KMS-11 (cell line): ENCODE measurements at regions not wholly inside any gene's neighbourhood (a gene's known extent, or its start where the extent isn't known, plus 50 kb on each side); places are given as distances from the start of the nearest gene placed in this dataset.

ENCODE experiments used
- H2AFZ ChIP-seq: fragments of 200-600 bp; sonication (generic); 2 replicates; pipeline ENCODE4 v1.6.1; 2016; ENCODE audit warnings: antibody characterized with exemption, mixed run types, low read depth
- H3K27ac ChIP-seq: fragments of 200-600 bp; sonication (generic); 2 replicates; pipeline ENCODE4 v1.6.1; 2016; ENCODE audit warnings: mild to moderate bottlenecking, mixed run types
- H3K27me3 ChIP-seq: fragments of 200-600 bp; sonication (generic); 2 replicates; pipeline ENCODE4 v1.6.1; 2017; ENCODE audit warnings: mild to moderate bottlenecking, low read depth, mixed run types, moderate library complexity; ENCODE audit not compliant: insufficient read depth
- H3K36me3 ChIP-seq: fragments of 200-600 bp; sonication (generic); 2 replicates; pipeline ENCODE4 v1.6.1; 2017; ENCODE audit warnings: mild to moderate bottlenecking, mixed run types; ENCODE audit not compliant: insufficient read depth
- H3K4me1 ChIP-seq: fragments of 200-600 bp; sonication (generic); 2 replicates; pipeline ENCODE4 v1.6.1; 2016; ENCODE audit warnings: mild to moderate bottlenecking, low read depth, mixed run types; ENCODE audit not compliant: poor library complexity, severe bottlenecking
- H3K4me2 ChIP-seq: fragments of 200-600 bp; sonication (generic); 2 replicates; pipeline ENCODE4 v1.7.0; 2016; ENCODE audit warnings: mild to moderate bottlenecking, mixed run types
- H3K4me3 ChIP-seq: fragments of 200-600 bp; sonication (generic); IDR thresholded peaks from 2 replicates; pipeline ENCODE4 v1.6.1; 2017; ENCODE audit warnings: low read depth, low read length, mixed read lengths; ENCODE audit not compliant: insufficient read depth
- H3K79me2 ChIP-seq: fragments of 200-600 bp; sonication (generic); 2 replicates; pipeline ENCODE4 v1.6.1; 2016; ENCODE audit warnings: low read depth, mixed run types; ENCODE audit not compliant: insufficient read depth
- H3K9ac ChIP-seq: fragments of 200-600 bp; sonication (generic); 2 replicates; pipeline ENCODE4 v1.6.1; 2016; ENCODE audit warnings: mild to moderate bottlenecking, mixed run types
- H4K20me1 ChIP-seq: fragments of 200-600 bp; sonication (generic); 2 replicates; pipeline ENCODE4 v1.6.1; 2016; ENCODE audit warnings: mild to moderate bottlenecking, mixed run types; ENCODE audit not compliant: insufficient read depth
- CTCF ChIP-seq: fragments of 200-600 bp; sonication (generic); conservative IDR thresholded peaks from 2 replicates; pipeline ENCODE4 v1.6.1; 2017; ENCODE audit warnings: low read depth, mild to moderate bottlenecking, antibody characterized with exemption, low read length, moderate library complexity, mixed read lengths

- Histone ChIP-seq H3K27ac (no peak overlapping the region), H3K4me2 (no peak overlapping the region), H3K9ac (no peak overlapping the region), H3K4me3 (no peak overlapping the region), H3K79me2 (no peaks in the 10 kb centered on the region), H4K20me1 (no peaks in the 10 kb centered on the region), H3K27me3 (no peaks in the 10 kb centered on the region), H3K4me1 (no peaks in the 10 kb centered on the region), H3K36me3 (no peaks in the 10 kb centered on the region), H2AFZ (no peak overlapping the region)
- no peak for TF ChIP-seq CTCF
Observed at GRCh38 chr5:68126886-68127285, 88.7 kb upstream of the PIK3R1 start.

- H3K4me2 ChIP-seq, result no peak overlapping the region
- H3K4me3 ChIP-seq, result no peak overlapping the region
- no peak overlapping the region for H2AFZ ChIP-seq
- no peaks in the 10 kb centered on the region for H3K79me2 ChIP-seq
- H4K20me1 ChIP-seq, result no peaks in the 10 kb centered on the region
- no peak overlapping the region for H3K9ac ChIP-seq
- H3K4me1 ChIP-seq, result no peaks in the 10 kb centered on the region
- H3K27ac ChIP-seq, result no peak overlapping the region
- no peaks in the 10 kb centered on the region for H3K36me3 ChIP-seq
- no peaks in the 10 kb centered on the region for H3K27me3 ChIP-seq
- TF ChIP-seq CTCF, result no peak
Observed at GRCh38 chr5:68122439-68123328, 92.9 kb upstream of the PIK3R1 start.

- Histone ChIP-seq H4K20me1 (no peaks in the 10 kb centered on the region), H3K9ac (no peak overlapping the region), H3K27ac (no peak overlapping the region), H3K27me3 (no peaks in the 10 kb centered on the region), H3K4me1 (no peaks in the 10 kb centered on the region), H2AFZ (no peak overlapping the region), H3K79me2 (no peaks in the 10 kb centered on the region), H3K4me2 (no peak overlapping the region), H3K36me3 (no peaks in the 10 kb centered on the region), H3K4me3 (no peak overlapping the region)
- no peak for TF ChIP-seq CTCF
Observed at GRCh38 chr5:68116868-68117411, 98.6 kb upstream of the PIK3R1 start.

- Histone ChIP-seq H3K27ac (no peak overlapping the region), H3K27me3 (no peaks in the 10 kb centered on the region), H3K4me1 (no peaks in the 10 kb centered on the region), H3K36me3 (no peaks in the 10 kb centered on the region), H4K20me1 (no peaks in the 10 kb centered on the region), H3K9ac (no peak overlapping the region), H3K4me3 (no peak overlapping the region), H3K4me2 (no peak overlapping the region), H3K79me2 (no peaks in the 10 kb centered on the region), H2AFZ (no peak overlapping the region)
- no peak for TF ChIP-seq CTCF
Observed at GRCh38 chr5:68116408-68116807, 99.1 kb upstream of the PIK3R1 start.
